K562 (cell line): ENCODE measurements at regions not wholly inside any gene's neighbourhood (a gene's known extent, or its start where the extent isn't known, plus 50 kb on each side); places are given as distances from the start of the nearest gene placed in this dataset.

Experiments used
- ATAC-seq: fragments of 200-7000 bp; cut with Tn5 transposase; 3 replicates; pipeline ENCODE4 v1.9.1; 2020; ENCODE audit warnings: moderate library complexity
- BruUV-seq: library from RNA; stranded (reverse); fragments of 400-500 nt; replicated peaks from 2 replicates; lab custom pipeline; 2021; lab: Mats Ljungman, UMichigan
- CTCF ChIA-PET: fragments of 300-600 bp; formaldehyde crosslinking; extraction: SDS; loops from one replicate; lab custom pipeline; 2021; ENCODE audit warnings: low intra/inter-chr PET ratio; lab: Yijun Ruan, JAX
- POLR2A ChIA-PET: fragments of 300-600, 350-650 bp; sonication (Branson Sonifier 250); formaldehyde crosslinking; extraction: SDS; loops from one replicate; lab custom pipeline; 2021; ENCODE audit warnings: antibody characterized with exemption, inconsistent platforms; lab: Yijun Ruan, JAX
- DNase-seq, 4 experiments: peaks; one replicate each; pipeline versions ENCODE4 v3.0.0 to v3.0.0-alpha.2; 2011 to 2018; ENCODE audit warnings: low spot score in 3 of 4, mixed read lengths in 3 of 4; ENCODE audit errors: extremely low read depth in 1 of 4
- FAIRE-seq: peaks from 2 replicates; lab custom pipeline; 2011; peaks lifted over from hg19 to GRCh38; lab: Jason Lieb, UNC
- H2AFZ ChIP-seq: 2 replicates; pipeline ENCODE4 v1.6.0; 2011; ENCODE audit warnings: low read depth, low read length, control low read depth, inconsistent platforms
- H3K27ac ChIP-seq: fragments of 200-600 bp; 3 replicates; pipeline ENCODE4 v1.8.0; 2011; ENCODE audit warnings: low read depth, mild to moderate bottlenecking, control low read depth, inconsistent platforms, low read length, moderate library complexity, mixed read lengths; ENCODE audit errors: extremely low read depth
- H3K27me3 ChIP-seq, 2 experiments: fragments of 300-600 bp in 1 of 2; 2 replicates in 1 of 2; 3 replicates in 1 of 2; pipeline versions ENCODE4 v1.6.0 to v1.8.0; 2011; ENCODE audit warnings: inconsistent platforms in 2 of 2, low read length in 2 of 2, mild to moderate bottlenecking in 1 of 2, mixed read lengths in 1 of 2, moderate library complexity in 1 of 2; ENCODE audit not compliant: control insufficient read depth in 2 of 2, insufficient read depth in 2 of 2
- H3K36me3 ChIP-seq: fragments of 300-600 bp; 3 replicates; pipeline ENCODE4 v1.8.0; 2011; ENCODE audit warnings: mild to moderate bottlenecking, low read length, inconsistent platforms; ENCODE audit not compliant: control insufficient read depth, insufficient read depth
- H3K4me1 ChIP-seq, 2 experiments: fragments of 200-600 bp in 1 of 2; replicated peaks in 1 of 2; 2 replicates in 1 of 2; 3 replicates in 1 of 2; pipeline versions ENCODE4 v1.5.1 to v1.8.0; 2011; ENCODE audit warnings: inconsistent platforms in 2 of 2, low read length in 2 of 2, mild to moderate bottlenecking in 1 of 2, mixed read lengths in 1 of 2, moderate library complexity in 1 of 2; ENCODE audit not compliant: control insufficient read depth in 2 of 2, insufficient read depth in 2 of 2
- H3K4me2 ChIP-seq: 2 replicates; pipeline ENCODE4 v1.6.1; 2011; ENCODE audit warnings: low read length, control low read depth, inconsistent platforms, mixed read lengths; ENCODE audit not compliant: insufficient read depth
- H3K4me3 ChIP-seq: fragments of 200-600 bp; sonication (generic), shearing (Covaris generic); 2 replicates; pipeline ENCODE4 v1.5.1; 2016; ENCODE audit warnings: control low read depth, inconsistent platforms
- H3K79me2 ChIP-seq: fragments of 200-600 bp; 3 replicates; pipeline ENCODE4 v1.8.0; 2011; ENCODE audit warnings: low read length, inconsistent platforms; ENCODE audit not compliant: control insufficient read depth, insufficient read depth
- H3K9ac ChIP-seq, 2 experiments: 2 replicates each; pipeline versions ENCODE4 v1.6.0 to v1.6.1; 2011; ENCODE audit warnings: low read depth in 2 of 2, low read length in 2 of 2, control low read depth in 1 of 2, inconsistent platforms in 1 of 2, mild to moderate bottlenecking in 1 of 2, mixed read lengths in 1 of 2; ENCODE audit not compliant: insufficient read depth in 1 of 2
- H3K9me1 ChIP-seq: one replicate; pipeline ENCODE4 v1.6.0; 2011; ENCODE audit warnings: inconsistent platforms, mild to moderate bottlenecking, low read length, moderate library complexity; ENCODE audit not compliant: control insufficient read depth, insufficient read depth
- H3K9me3 ChIP-seq: replicated peaks from 2 replicates; pipeline ENCODE4 v1.5.1; 2011; ENCODE audit warnings: low read depth, low read length, inconsistent platforms; ENCODE audit not compliant: control insufficient read depth, insufficient read depth
- H4K20me1 ChIP-seq: replicated peaks from 2 replicates; pipeline ENCODE4 v1.6.1; 2011; ENCODE audit warnings: low read length, inconsistent platforms, mixed read lengths; ENCODE audit not compliant: control insufficient read depth, insufficient read depth
- C11orf30 ChIP-seq: fragments of 450-650 bp; IDR thresholded peaks from 2 replicates; pipeline ENCODE4 v1.6.1; 2016; ENCODE audit warnings: low read depth, mild to moderate bottlenecking
- CCAR2 ChIP-seq: fragments of 200-400 bp; formaldehyde crosslinking; IDR thresholded peaks from 2 replicates; pipeline ENCODE4 v1.6.1; 2017; ENCODE audit warnings: mild to moderate bottlenecking, low read depth, low read length
- MAFF ChIP-seq: IDR thresholded peaks from 2 replicates; pipeline ENCODE4 v1.6.1; 2012; ENCODE audit warnings: low read length, improper control_type of control experiment
- MAFG ChIP-seq: fragments of 450-650 bp; conservative IDR thresholded peaks from 2 replicates; pipeline ENCODE4 v1.6.1; 2016; ENCODE audit warnings: missing genetic modification characterization, missing compliant biosample characterization
- MAFK ChIP-seq: IDR thresholded peaks from 2 replicates; pipeline ENCODE4 v1.6.1; 2011; ENCODE audit warnings: low read length, improper control_type of control experiment
- NR2C1 ChIP-seq, 2 experiments: fragments of 450-650 bp; IDR thresholded peaks; 2 replicates each; pipeline ENCODE4 v1.6.1; 2017; ENCODE audit warnings: mild to moderate bottlenecking in 2 of 2, antibody characterized with exemption in 1 of 2, inconsistent platforms in 1 of 2, missing compliant biosample characterization in 1 of 2, missing genetic modification characterization in 1 of 2
- SMARCC2 ChIP-seq: fragments of 450-650 bp; IDR thresholded peaks from 2 replicates; pipeline ENCODE4 v1.6.1; 2017; ENCODE audit warnings: antibody characterized with exemption, moderate library complexity, mild to moderate bottlenecking, low read depth
- ZNF316 ChIP-seq: fragments of 450-650 bp; IDR thresholded peaks from 2 replicates; pipeline ENCODE4 v1.6.1; 2016
- ZNF324 ChIP-seq: fragments of 250-450 bp; sonication (Bioruptor Pico); IDR thresholded peaks from 2 replicates; pipeline ENCODE4 v1.4.0; 2020; ENCODE audit warnings: mild to moderate bottlenecking
- ZNF707 ChIP-seq: fragments of 250-450 bp; sonication (Bioruptor Pico); conservative IDR thresholded peaks from 2 replicates; pipeline ENCODE4 v1.8.0; 2022; ENCODE audit warnings: inconsistent platforms, mild to moderate bottlenecking, moderate library complexity
- ZNF830 ChIP-seq: fragments of 250-450 bp; sonication (Bioruptor Pico); IDR thresholded peaks from 2 replicates; pipeline ENCODE4 v1.5.0; 2021; ENCODE audit warnings: mild to moderate bottlenecking
- WGBS: fragments of 100-300 bp; shearing (Covaris generic); methylation state at CpG from one replicate; pipeline ENCODE4 v1.1.6; 2016; ENCODE audit warnings: low coverage, mixed read lengths; ENCODE audit not compliant: insufficient coverage; ENCODE audit errors: missing lambda C conversion rate; 5-methylcytosine and 5-hydroxymethylcytosine counted together
- in situ Hi-C: fragments of 300-500 bp; cut with MboI; formaldehyde crosslinking; loops from 4 replicates; pipeline ENCODE4 v1.15.0; 2018; ENCODE audit warnings: inconsistent platforms, mixed read lengths
- intact Hi-C: fragments of 100-400 bp; cut with micrococcal nuclease; formaldehyde crosslinking; loops from 2 replicates; pipeline ENCODE4 v1.14.2; 2022
- TF ChIP-seq, protein P1 (sequence below): sonication (generic); formaldehyde crosslinking; IDR thresholded peaks from 2 replicates; pipeline ENCODE4 v1.8.0; 2022; ENCODE audit warnings: mild to moderate bottlenecking, missing genetic modification reagents, borderline replicate concordance

DNA sequence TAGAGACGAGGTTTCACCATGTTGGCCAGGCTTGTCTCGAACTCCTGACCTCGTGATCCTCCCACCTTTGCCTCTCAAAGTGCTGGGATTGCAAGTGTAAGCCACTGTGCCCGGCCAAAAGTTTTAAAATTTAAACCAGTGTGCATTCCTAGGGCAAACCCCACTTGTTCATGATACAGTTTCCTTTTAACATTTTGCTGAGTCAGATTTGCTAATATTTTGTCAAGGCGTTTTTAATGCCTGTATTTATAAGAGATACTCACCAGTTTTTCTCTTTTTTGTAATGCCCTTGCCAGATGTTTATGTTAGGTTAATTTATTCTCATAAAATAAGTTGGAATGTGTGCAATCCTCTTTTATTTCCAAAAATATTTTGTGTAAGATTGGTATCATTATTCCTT is 927.4 kb downstream of the DNAJB9 start:
- H3K79me2 ChIP-seq = no peaks in the 10 kb centered on the region
- no peak for DNase-seq
- WGBS = 1% methylated on average over 5 of the region's 5 CpGs
- BruUV-seq = no TSS peak
- H2AFZ ChIP-seq = no peak overlapping the region
- no peaks in the 10 kb centered on the region for H3K27me3 ChIP-seq
- POLR2A ChIA-PET = no interaction called here
- no peaks in the 10 kb centered on the region for H3K9me1 ChIP-seq
- no peak overlapping the region for H3K9ac ChIP-seq
- no peak overlapping the region for H3K4me2 ChIP-seq
- no peaks in the 10 kb centered on the region for H3K36me3 ChIP-seq
- in situ Hi-C loops = no loop called here
- no peak overlapping the region for H3K4me3 ChIP-seq
- no peak for TF ChIP-seq SMARCC2
- TF ChIP-seq CCAR2 = no peak
- TF ChIP-seq MAFK = peak; percentile 65
- peak; percentile 62 for TF ChIP-seq MAFF
- TF ChIP-seq ZNF707 (CRISPR knock-in tag) = no peak
- TF ChIP-seq, protein P1, sequence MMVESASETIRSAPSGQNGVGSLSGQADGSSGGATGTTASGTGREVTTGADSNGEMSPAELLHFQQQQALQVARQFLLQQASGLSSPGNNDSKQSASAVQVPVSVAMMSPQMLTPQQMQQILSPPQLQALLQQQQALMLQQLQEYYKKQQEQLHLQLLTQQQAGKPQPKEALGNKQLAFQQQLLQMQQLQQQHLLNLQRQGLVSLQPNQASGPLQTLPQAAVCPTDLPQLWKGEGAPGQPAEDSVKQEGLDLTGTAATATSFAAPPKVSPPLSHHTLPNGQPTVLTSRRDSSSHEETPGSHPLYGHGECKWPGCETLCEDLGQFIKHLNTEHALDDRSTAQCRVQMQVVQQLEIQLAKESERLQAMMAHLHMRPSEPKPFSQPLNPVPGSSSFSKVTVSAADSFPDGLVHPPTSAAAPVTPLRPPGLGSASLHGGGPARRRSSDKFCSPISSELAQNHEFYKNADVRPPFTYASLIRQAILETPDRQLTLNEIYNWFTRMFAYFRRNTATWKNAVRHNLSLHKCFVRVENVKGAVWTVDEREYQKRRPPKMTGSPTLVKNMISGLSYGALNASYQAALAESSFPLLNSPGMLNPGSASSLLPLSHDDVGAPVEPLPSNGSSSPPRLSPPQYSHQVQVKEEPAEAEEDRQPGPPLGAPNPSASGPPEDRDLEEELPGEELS (CRISPR knock-in tag) = no peak
- peak; percentile 51; the same call in 1 of the 2 replicates for TF ChIP-seq C11orf30
- TF ChIP-seq ZNF830 = no peak
- peak; percentile 64; the same call in 1 of the 2 replicates for TF ChIP-seq MAFG (tag)
- no peak for TF ChIP-seq ZNF324
- TF ChIP-seq ZNF316 = peak; percentile 79
- no peak for TF ChIP-seq NR2C1 (IDR thresholded peaks at IDR 0.05)
- TF ChIP-seq NR2C1 (tag; IDR thresholded peaks at IDR 0.05) = no peak
- intact Hi-C loops = no loop called here
- no peak for FAIRE-seq
- H3K4me1 ChIP-seq = no peaks in the 10 kb centered on the region
- H3K9me3 ChIP-seq = no peaks in the 10 kb centered on the region
- CTCF ChIA-PET = no interaction called here
- no peaks in the 10 kb centered on the region for H4K20me1 ChIP-seq
- no peak overlapping the region for H3K27ac ChIP-seq
- no peak for ATAC-seq
